ENCODE measurements at regions not wholly inside any gene's neighbourhood (a gene's known extent, or its start where the extent isn't known, plus 50 kb on each side); places are given as distances from the start of the nearest gene placed in this dataset.

GRCh38 chr15:69892351-69892750, 205.4 kb downstream of the TLE3 start:
- no peak for ATAC-seq
- Mint-ChIP-seq H3K4me1 (peaks cover 13% of the 10 kb centered on the region), H3K4me3 (no peak overlapping the region), H3K9me3 (peaks cover 19% of the 10 kb centered on the region), H3K36me3 (peaks cover 7% of the 10 kb centered on the region), H3K27ac (no peak overlapping the region), H3K27me3 (ENCODE audit: low read depth) (peaks cover 17% of the 10 kb centered on the region)
- DNase-seq (ENCODE audit: low spot score) = no peak
- no peak for TF ChIP-seq AFF4 (CRISPR knock-in tag; IDR thresholded peaks at IDR 0.05; ENCODE audit: borderline replicate concordance)
- TF ChIP-seq AR (CRISPR knock-in tag; IDR thresholded peaks at IDR 0.05) = no peak
- TF ChIP-seq ARID4B (CRISPR knock-in tag; IDR thresholded peaks at IDR 0.05; ENCODE audit: borderline replicate concordance) = no peak
- TF ChIP-seq FOXP4 (CRISPR knock-in tag; IDR thresholded peaks at IDR 0.05) = no peak
- TF ChIP-seq RELA (CRISPR knock-in tag; IDR thresholded peaks at IDR 0.05; ENCODE audit: borderline replicate concordance) = no peak
- no peak for TF ChIP-seq IRF2 (CRISPR knock-in tag; IDR thresholded peaks at IDR 0.05; ENCODE audit: borderline replicate concordance, low read depth)
- no peak for TF ChIP-seq ZNF232 (CRISPR knock-in tag; IDR thresholded peaks at IDR 0.05)
- TF ChIP-seq SP1 (CRISPR knock-in tag; conservative IDR thresholded peaks at IDR 0.05) = no peak
- no peak for TF ChIP-seq SMAD4 (CRISPR knock-in tag; IDR thresholded peaks at IDR 0.05)
- no peak for TF ChIP-seq ZNF121 (CRISPR knock-in tag; IDR thresholded peaks at IDR 0.05)
- no peak for TF ChIP-seq PREB (CRISPR knock-in tag; IDR thresholded peaks at IDR 0.05; ENCODE audit: borderline replicate concordance)
- no peak for TF ChIP-seq ATF3 (CRISPR knock-in tag; conservative IDR thresholded peaks at IDR 0.05)
- CTCF ChIA-PET = interaction anchor here (0.7 kb wide), 1 partner anchor 309 kb away, joined by 3 read pairs; no protein-coding TSS in a partner anchor
- POLR2A ChIA-PET = interaction anchor here (0.5 kb wide), 1 partner anchor 207 kb away, joined by 6 read pairs; no protein-coding TSS in a partner anchor

Measured in WTC11 (cell line).